PC-3 (cell line): ENCODE measurements at regions not wholly inside any gene's neighbourhood (a gene's known extent, or its start where the extent isn't known, plus 50 kb on each side); places are given as distances from the start of the nearest gene placed in this dataset.

Experiments
- EZH2phosphoT487 ChIP-seq: fragments of 300-600 bp; sonication (generic); IDR thresholded peaks from 2 replicates; pipeline ENCODE4 v1.6.1; 2018; ENCODE audit warnings: mild to moderate bottlenecking, antibody characterized with exemption, low read length, borderline replicate concordance
- TF ChIP-seq, protein P1 (sequence below): fragments of 300-600 bp; sonication (generic); conservative IDR thresholded peaks from 2 replicates; pipeline ENCODE4 v1.5.1; 2017; ENCODE audit warnings: antibody characterized with exemption, low read depth, mild to moderate bottlenecking, low read length

- TF ChIP-seq, protein P1, sequence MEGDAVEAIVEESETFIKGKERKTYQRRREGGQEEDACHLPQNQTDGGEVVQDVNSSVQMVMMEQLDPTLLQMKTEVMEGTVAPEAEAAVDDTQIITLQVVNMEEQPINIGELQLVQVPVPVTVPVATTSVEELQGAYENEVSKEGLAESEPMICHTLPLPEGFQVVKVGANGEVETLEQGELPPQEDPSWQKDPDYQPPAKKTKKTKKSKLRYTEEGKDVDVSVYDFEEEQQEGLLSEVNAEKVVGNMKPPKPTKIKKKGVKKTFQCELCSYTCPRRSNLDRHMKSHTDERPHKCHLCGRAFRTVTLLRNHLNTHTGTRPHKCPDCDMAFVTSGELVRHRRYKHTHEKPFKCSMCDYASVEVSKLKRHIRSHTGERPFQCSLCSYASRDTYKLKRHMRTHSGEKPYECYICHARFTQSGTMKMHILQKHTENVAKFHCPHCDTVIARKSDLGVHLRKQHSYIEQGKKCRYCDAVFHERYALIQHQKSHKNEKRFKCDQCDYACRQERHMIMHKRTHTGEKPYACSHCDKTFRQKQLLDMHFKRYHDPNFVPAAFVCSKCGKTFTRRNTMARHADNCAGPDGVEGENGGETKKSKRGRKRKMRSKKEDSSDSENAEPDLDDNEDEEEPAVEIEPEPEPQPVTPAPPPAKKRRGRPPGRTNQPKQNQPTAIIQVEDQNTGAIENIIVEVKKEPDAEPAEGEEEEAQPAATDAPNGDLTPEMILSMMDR, result no peak
- TF ChIP-seq EZH2phosphoT487, result no peak
Measured at GRCh38 chr5:68067976-68068603, 147.5 kb upstream of the PIK3R1 start.
